Frontal cortex (tissue), 3 donors: ENCODE measurements at regions not wholly inside any gene's neighbourhood (a gene's known extent, or its start where the extent isn't known, plus 50 kb on each side); places are given as distances from the start of the nearest gene placed in this dataset.
"Not testable (repeated sequence)": the region's sequence is repeated elsewhere in the genome, so short reads cannot be mapped to it uniquely, and the experiment has no call there.

Experiments
- DNase-seq, 2 donors: peaks; one replicate each; pipeline ENCODE4 v3.0.0; 2012; ENCODE audit warnings: low spot score in 2 of 2
- FAIRE-seq: peaks from 2 replicates; lab custom pipeline; 2012; peaks lifted over from hg19 to GRCh38; lab: Jason Lieb, UNC
- donor health status: control.
- donor health status: control.
- donor health status: control.

DNA sequence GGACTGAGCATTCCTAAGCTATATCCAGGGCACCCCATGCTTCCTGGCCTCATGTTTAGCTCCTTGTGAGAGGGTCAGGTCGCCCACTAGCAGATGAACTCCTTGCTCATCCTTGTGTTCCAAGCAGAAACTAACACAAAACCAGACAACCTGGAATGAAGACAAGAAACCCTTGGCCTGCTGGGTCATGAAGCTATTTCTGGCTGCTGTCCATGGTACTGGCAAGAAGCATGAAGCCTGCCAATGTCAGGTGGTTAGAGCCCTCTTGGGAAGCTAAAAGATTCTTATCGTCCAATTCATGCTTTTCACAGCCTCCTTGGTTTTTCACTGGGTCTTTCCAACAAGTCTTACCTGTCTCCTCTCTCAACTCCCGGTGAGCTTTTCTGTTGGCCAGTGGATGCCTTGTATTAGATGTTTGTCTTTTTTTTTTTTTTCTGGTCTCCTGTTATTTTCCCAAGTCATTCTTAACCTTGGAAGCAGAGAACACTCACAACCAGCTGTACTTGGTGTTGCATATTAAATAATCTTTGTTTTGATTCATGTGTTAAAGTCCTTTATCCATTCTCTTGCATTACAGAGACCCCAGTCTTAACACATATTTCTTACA lies 180.3 kb downstream of the ANKRD60 start:
- FAIRE-seq (no peak), DNase-seq (no peak)

DNA sequence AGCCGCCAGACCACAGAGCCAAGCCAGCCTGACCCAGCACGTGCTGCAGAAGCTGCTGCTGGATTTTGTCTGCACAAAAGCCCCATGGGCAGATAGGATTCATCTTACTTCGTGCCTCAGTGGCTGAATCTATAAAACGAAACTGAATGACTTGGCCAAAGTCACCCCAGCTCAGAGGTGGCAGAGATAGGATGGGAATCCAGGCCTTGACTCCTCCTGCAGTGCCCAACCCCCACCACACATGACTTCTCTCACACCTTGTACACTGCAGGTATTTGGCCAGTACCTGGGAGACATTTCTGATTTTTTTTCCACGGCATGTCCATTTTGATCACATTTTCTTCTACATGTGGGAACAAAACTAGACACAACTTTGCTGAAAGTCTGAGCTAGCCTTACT lies 182.1 kb downstream of the ANKRD60 start:
- no peak for FAIRE-seq
- no peak for DNase-seq

DNA sequence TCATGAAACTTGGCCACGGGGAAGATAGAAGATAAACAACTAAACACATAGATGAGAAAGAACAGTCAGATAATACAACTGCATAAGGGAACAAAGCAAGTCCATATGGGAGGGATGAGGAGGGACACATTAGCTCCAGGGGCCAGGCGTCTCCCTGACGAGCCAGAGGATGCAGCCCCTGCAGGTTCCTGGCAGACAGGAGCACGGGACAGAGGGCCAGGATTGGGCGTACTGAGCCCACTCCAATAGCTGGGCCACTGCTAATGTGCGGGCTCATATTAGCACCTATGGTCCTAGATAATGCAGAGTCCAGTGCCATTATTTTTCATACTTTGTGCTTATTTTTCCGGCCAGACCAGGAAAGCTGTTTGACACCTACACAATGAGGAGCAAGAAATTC lies 182.9 kb downstream of the ANKRD60 start:
- DNase-seq (no peak), FAIRE-seq (no peak)

- no peak for FAIRE-seq
- DNase-seq: no peak
These were observed 183.4 kb downstream of the ANKRD60 start for GRCh38 chr20:58044931-58045555.

DNA sequence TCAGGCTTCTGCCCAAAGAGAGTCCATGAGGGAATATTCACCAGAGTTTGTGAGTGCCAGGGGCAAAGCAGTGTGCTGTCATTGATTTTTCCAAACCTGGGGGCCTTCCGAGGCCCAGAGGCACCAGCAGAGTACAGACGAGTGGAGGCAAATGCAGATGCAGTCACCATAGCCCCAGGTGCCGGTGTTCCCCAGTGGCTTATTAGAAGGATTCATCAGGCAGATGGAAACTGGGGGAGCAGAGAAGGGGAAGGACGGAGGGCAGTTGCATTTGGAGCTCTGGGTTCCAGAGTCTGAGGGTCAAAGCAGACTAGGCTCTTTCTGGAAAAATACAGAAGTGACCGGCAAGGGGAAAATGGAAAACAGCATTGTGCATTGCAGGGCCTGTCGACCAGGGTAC lies 184.2 kb downstream of the ANKRD60 start:
- FAIRE-seq: no peak
- no peak for DNase-seq

DNA sequence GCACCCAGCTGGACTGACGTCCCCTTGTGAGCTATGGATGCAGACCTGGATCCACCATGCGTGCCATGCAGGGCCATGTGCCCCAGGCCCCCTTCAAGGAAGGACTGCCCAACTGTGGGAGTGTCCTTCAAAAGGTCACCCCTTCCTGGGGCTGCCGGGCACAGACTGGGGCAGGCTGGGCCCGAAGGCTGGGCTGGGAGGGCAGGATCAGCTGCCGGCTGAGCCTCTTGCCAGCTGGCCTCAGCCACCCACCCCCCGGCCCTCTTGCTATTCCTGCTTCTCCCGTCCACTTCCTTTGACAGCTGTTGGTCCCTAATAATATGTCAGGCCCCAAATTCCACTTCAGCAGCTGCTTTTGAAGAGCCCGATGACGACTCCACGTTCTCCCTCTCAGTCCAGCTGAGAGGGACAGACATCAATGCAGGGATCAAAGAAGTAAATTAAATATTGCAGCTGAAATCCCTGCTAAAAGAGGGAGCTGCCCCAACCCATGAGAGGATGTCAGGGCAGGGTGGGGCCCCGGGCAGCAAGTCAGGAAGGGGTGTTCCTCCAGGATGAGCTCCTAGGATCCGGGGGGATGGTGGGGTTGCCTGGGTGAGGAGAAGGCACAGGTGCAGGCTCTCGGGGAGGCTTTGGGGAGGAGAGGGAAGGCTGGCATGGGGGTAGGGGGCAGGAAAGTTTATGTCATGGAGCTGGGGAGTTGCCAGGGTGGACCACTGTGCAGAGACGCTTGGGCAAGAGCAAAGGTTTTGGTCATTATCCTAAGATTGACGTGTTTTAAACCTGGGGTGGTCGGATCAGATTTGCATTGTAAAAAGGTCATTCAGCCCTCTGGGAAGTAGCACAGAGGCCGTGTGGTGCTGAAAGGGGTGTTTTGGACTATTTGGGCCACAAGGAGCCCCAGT lies 185.0 kb downstream of the ANKRD60 start:
- no peak for FAIRE-seq

GRCh38 chr20:58042591-58042990 lies 185.9 kb downstream of the ANKRD60 start:
- FAIRE-seq (no peak), DNase-seq (no peak)

More for the DNA sequence above, 185.0 kb downstream of the ANKRD60 start:
- DNase-seq: no peak

DNA sequence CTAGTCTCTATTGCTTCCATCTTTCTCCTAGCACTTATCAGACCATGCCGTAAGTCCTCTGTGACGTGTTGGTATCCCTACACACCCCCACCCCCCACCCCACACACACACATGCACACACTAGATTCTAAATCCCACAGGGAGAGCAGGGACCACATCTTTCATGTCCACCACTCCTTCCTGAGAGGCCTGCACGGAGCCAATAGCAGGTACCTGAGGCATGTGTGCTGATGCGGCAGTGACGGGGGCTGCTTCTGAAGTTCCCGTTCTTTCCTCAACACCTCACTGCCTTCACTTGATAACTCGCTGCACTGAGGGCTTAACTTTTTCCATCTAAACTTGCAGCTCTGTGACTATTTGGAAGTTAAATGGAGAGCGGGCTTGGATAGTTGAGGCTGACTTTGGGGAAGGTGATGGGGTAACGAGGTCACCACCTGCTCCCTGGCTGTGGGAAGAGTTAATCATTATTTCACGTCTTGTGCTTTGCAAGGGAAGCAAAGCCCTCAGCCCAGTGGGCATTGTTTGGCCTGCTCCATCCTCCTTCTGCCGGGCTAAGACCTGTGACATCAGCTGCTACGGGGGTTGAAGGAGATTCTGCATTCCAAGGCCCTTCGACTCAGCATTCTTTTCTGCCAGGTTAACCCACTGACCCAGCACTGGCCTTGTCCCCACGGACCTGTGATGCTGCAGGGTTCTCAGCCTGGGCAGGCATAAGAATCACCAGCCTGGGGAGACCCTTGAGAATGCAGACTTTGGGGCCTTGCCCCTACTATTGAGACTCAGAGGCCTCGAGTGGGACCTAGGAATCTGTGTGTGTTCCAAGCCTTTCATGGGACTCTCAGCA lies 187.8 kb downstream of the ANKRD60 start:
- DNase-seq: no peak
- no peak for FAIRE-seq

- DNase-seq: no peak
- FAIRE-seq: no peak
These were observed 189.0 kb downstream of the ANKRD60 start for GRCh38 chr20:58039274-58040092.

DNA sequence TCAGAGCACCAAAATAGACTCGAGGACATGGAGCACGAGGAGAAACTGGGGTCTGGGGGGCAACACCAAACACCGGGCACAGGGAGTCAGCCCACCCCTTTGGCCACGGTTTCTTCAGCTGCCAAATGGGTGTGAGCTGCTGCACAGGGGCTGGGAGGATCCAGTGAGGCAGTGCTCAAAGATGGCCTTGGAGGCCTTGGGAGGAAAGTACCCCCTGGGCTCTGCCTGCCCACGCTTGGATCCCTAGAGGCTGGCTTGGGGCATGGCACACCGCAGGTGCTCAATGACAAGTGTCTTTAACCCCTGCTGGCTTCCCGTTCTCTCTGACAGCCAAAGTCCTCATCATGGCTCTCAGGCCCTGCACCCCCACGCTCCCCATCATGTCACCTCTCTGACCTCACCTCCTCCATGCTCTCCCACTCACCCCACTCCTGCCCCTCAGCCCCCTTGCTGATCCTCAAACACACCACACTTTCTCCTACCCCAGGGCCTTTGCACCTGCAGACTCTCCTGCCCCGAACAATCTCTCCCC lies 190.3 kb downstream of the ANKRD60 start:
- DNase-seq: no peak
- FAIRE-seq: no peak

DNA sequence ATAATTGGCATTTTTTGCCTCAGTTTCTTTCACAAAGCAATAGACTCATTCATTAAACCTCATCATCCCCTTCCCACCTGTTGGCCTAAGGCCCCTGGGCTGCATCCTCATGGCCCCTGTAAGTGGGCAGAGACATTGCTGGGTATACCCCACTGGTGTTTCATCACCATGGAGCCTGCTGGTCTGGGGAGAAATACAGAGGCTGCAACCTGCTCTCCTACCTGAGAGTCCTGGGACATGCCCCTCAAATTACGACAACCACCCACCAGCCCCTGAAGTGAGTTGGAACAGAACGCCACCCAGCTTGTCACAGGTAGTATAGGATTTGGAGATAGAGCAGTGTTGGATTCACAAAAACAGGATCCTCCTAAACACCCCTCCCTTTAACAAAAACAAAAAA lies 190.8 kb downstream of the ANKRD60 start:
- FAIRE-seq (no peak), DNase-seq (no peak)

GRCh38 chr20:58033026-58033536 lies 195.4 kb downstream of the ANKRD60 start:
- DNase-seq: no peak
- FAIRE-seq: no peak

GRCh38 chr20:58032599-58032998 lies 195.9 kb downstream of the ANKRD60 start:
- DNase-seq (no peak), FAIRE-seq (no peak)

GRCh38 chr20:58031350-58031749 lies 197.1 kb downstream of the ANKRD60 start:
- not testable (repeated sequence) for FAIRE-seq, DNase-seq

DNA sequence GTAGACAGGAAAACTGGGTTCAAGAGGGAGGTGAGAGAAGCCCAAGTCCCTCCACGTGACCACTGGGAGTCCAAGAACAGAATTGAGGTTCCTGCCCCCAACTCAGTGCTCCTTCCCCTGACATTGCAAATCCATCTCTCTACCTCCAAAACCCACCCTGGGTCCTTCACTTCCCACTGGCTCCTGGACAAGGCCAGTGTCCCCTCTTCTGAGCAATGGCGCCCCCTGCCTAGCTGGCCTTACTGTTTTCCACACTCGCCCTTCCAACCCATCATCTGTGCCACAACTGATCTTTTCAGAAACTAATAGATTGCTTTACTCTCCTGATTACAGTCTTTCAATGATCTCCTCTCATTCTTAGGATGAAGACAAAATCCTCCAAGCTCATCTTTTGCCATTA lies 200.3 kb downstream of the ANKRD60 start:
- FAIRE-seq (no peak), DNase-seq (no peak)

DNA sequence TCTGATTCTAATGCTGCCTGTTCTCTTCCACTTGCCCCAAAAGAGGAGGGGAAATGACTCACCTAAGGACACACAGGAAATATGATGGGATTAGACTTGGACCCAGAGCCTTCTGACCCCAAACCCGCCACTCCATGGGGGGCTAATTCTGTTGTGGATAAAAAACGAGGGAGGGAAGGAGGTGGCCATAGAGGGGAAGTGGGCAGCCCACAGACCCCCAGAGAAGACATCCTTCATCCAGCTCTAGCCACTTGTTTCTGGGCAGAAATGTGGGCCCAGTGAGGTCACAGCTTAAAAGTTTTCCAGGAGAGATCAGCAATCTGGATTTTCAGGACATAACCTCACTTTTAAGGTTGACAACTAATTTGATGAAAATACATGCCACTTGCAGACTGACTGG lies 202.1 kb downstream of the ANKRD60 start:
- DNase-seq: no peak
- FAIRE-seq: no peak

- DNase-seq: no peak
These were observed 203.2 kb downstream of the ANKRD60 start for GRCh38 chr20:58025233-58025632.

GRCh38 chr20:58024241-58024721 lies 204.2 kb downstream of the ANKRD60 start:
- DNase-seq (no peak), FAIRE-seq (no peak)

More at GRCh38 chr20:58025233-58025632, 203.2 kb downstream of the ANKRD60 start:
- FAIRE-seq: no peak

- no peak for DNase-seq
- no peak for FAIRE-seq
These were observed 204.7 kb downstream of the ANKRD60 start for GRCh38 chr20:58023781-58024180.
